ENCODE measurements at regions not wholly inside any gene's neighbourhood (a gene's known extent, or its start where the extent isn't known, plus 50 kb on each side); places are given as distances from the start of the nearest gene placed in this dataset.

GRCh38 chr13:76516013-76516412 is 370.2 kb downstream of the KCTD12 start:
- TF ChIP-seq CTCF (IDR thresholded peaks at IDR 0.05; ENCODE audit: low read depth, low read length): no peak
- TF ChIP-seq EZH2phosphoT487 (IDR thresholded peaks at IDR 0.05; ENCODE audit: low read depth): no peak
